Bronchial epithelial cell (primary cell): ENCODE measurements at regions not wholly inside any gene's neighbourhood (a gene's known extent, or its start where the extent isn't known, plus 50 kb on each side); places are given as distances from the start of the nearest gene placed in this dataset.

ENCODE experiments used
- DNase-seq: peaks from one replicate; pipeline ENCODE4 v3.0.0-alpha.2; 2010; ENCODE audit warnings: low read depth
- FAIRE-seq: peaks from 2 replicates; lab custom pipeline; 2011; peaks lifted over from hg19 to GRCh38; lab: Jason Lieb, UNC
- H3K27me3 ChIP-seq: 2 replicates; pipeline ENCODE4 v1.5.1; 2011; ENCODE audit warnings: low read length; ENCODE audit not compliant: control insufficient read depth, insufficient read depth
- H3K36me3 ChIP-seq: 2 replicates; pipeline ENCODE4 v1.5.1; 2011; ENCODE audit warnings: low read length; ENCODE audit not compliant: control insufficient read depth, insufficient read depth
- H3K4me3 ChIP-seq: 2 replicates; pipeline ENCODE4 v1.5.1; 2011; ENCODE audit warnings: mild to moderate bottlenecking, low read depth, low read length, control low read depth
- CTCF ChIP-seq: IDR thresholded peaks from 2 replicates; pipeline ENCODE4 v1.5.1; 2011; ENCODE audit warnings: mild to moderate bottlenecking, moderate library complexity, low read length, control low read depth, inconsistent platforms; ENCODE audit not compliant: insufficient read depth, severe bottlenecking

GRCh38 chr9:89664010-89664409, 59.2 kb downstream of the GADD45G start:
- no peak for FAIRE-seq
- TF ChIP-seq CTCF = no peak
- peaks cover 3% of the 10 kb centered on the region for H3K27me3 ChIP-seq

GRCh38 chr9:89664896-89665329, 60.1 kb downstream of the GADD45G start:
- DNase-seq = peak; percentile 23
- no peaks in the 10 kb centered on the region for H3K36me3 ChIP-seq
- no peak for TF ChIP-seq CTCF
- H3K27me3 ChIP-seq = peaks cover 2% of the 10 kb centered on the region
- no peak overlapping the region for H3K4me3 ChIP-seq
- no peak for FAIRE-seq

More at GRCh38 chr9:89664010-89664409, 59.2 kb downstream of the GADD45G start:
- Histone ChIP-seq H3K4me3 (no peak overlapping the region), H3K36me3 (no peaks in the 10 kb centered on the region)
- no peak for DNase-seq

GRCh38 chr9:89666364-89666763, 61.6 kb downstream of the GADD45G start:
- FAIRE-seq (no peak), DNase-seq (no peak)
- H3K27me3 ChIP-seq = no peaks in the 10 kb centered on the region
- TF ChIP-seq CTCF = no peak
- H3K36me3 ChIP-seq = no peaks in the 10 kb centered on the region
- H3K4me3 ChIP-seq = no peak overlapping the region

GRCh38 chr9:89666950-89667349, 62.1 kb downstream of the GADD45G start:
- DNase-seq = no peak
- Histone ChIP-seq H3K36me3 (no peaks in the 10 kb centered on the region), H3K27me3 (no peaks in the 10 kb centered on the region), H3K4me3 (no peak overlapping the region)
- FAIRE-seq = peak; percentile 60
- TF ChIP-seq CTCF = no peak

GRCh38 chr9:89667726-89668125, 62.9 kb downstream of the GADD45G start:
- H3K27me3 ChIP-seq = no peaks in the 10 kb centered on the region
- DNase-seq = no peak
- FAIRE-seq = no peak

More at GRCh38 chr9:89667726-89668125, 62.9 kb downstream of the GADD45G start:
- no peak overlapping the region for H3K4me3 ChIP-seq
- H3K36me3 ChIP-seq = no peaks in the 10 kb centered on the region
- TF ChIP-seq CTCF = no peak
